ENCODE measurements at regions not wholly inside any gene's neighbourhood (a gene's known extent, or its start where the extent isn't known, plus 50 kb on each side); places are given as distances from the start of the nearest gene placed in this dataset.

- TF ChIP-seq POLR2A (IDR thresholded peaks at IDR 0.05) (no peak), CTCF (IDR thresholded peaks at IDR 0.05) (no peak), EP300 (IDR thresholded peaks at IDR 0.05) (no peak)
Observed at GRCh38 chr12:69131077-69131476, 108.3 kb upstream of the CPSF6 start.

Measured in tibial nerve (tissue), 4 donors.